ENCODE measurements at regions not wholly inside any gene's neighbourhood (a gene's known extent, or its start where the extent isn't known, plus 50 kb on each side); places are given as distances from the start of the nearest gene placed in this dataset.
"Not testable (repeated sequence)": the region's sequence is repeated elsewhere in the genome, so short reads cannot be mapped to it uniquely, and the experiment has no call there.

DNA sequence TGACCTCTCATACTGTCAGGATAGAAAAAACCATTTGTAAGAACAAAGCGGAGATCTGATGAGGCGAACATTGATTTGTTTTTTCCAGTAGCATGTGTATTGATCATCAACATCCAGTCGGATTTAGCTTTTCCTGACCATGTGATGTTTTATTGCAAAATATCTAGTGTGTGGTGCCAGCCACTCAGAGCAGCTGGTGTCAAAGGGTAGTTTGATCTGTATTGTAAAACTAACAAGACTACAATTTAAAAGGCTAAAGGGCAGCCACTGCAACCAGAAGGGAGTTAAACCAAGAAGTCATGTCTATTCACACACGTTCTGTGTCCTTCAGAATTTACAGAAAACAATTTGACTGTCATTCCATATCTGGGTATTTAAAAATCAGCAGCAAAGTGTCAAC is 719.0 kb upstream of the FRG1 start:
- no peaks in the 10 kb centered on the region for H4K20me1 ChIP-seq (ENCODE audit: control insufficient read depth, extremely low read depth, insufficient read depth, low read length)
- no peak overlapping the region for H3K4me3 ChIP-seq (replicated peaks in 1 of 4; ENCODE audit: control extremely low read depth in 1 of 4, insufficient read depth in 1 of 4, low read depth in 3 of 4, low read length in 4 of 4)
- no peak for DNase-seq (ENCODE audit: low read depth in 2 of 2)
- H3K27ac ChIP-seq (ENCODE audit: insufficient read depth, low read length), result no peak overlapping the region
- H3K9me3 ChIP-seq (ENCODE audit: control insufficient read depth, insufficient read depth, low read depth, low read length), result no peaks in the 10 kb centered on the region
- TF ChIP-seq EZH2 (IDR thresholded peaks at IDR 0.05; ENCODE audit: low read length, missing control alignments), result no peak
- TF ChIP-seq, protein P1, sequence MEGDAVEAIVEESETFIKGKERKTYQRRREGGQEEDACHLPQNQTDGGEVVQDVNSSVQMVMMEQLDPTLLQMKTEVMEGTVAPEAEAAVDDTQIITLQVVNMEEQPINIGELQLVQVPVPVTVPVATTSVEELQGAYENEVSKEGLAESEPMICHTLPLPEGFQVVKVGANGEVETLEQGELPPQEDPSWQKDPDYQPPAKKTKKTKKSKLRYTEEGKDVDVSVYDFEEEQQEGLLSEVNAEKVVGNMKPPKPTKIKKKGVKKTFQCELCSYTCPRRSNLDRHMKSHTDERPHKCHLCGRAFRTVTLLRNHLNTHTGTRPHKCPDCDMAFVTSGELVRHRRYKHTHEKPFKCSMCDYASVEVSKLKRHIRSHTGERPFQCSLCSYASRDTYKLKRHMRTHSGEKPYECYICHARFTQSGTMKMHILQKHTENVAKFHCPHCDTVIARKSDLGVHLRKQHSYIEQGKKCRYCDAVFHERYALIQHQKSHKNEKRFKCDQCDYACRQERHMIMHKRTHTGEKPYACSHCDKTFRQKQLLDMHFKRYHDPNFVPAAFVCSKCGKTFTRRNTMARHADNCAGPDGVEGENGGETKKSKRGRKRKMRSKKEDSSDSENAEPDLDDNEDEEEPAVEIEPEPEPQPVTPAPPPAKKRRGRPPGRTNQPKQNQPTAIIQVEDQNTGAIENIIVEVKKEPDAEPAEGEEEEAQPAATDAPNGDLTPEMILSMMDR (conservative IDR thresholded peaks at IDR 0.05 in 1 of 2, IDR thresholded peaks at IDR 0.05 in 1 of 2; ENCODE audit: low read depth in 1 of 2, low read length in 2 of 2), result no peak
- H2AFZ ChIP-seq (ENCODE audit: low read length), result no peak overlapping the region
- H3K36me3 ChIP-seq (ENCODE audit: control insufficient read depth, insufficient read depth, low read length), result no peaks in the 10 kb centered on the region
- H3K79me2 ChIP-seq (ENCODE audit: control insufficient read depth, insufficient read depth, low read length), result no peaks in the 10 kb centered on the region
- H3K27me3 ChIP-seq (ENCODE audit: control insufficient read depth, insufficient read depth, low read length), result no peaks in the 10 kb centered on the region
- no peak overlapping the region for H3K4me2 ChIP-seq (ENCODE audit: extremely low read depth, insufficient read depth, low read length)
- no peaks in the 10 kb centered on the region for H3K4me1 ChIP-seq (ENCODE audit: control insufficient read depth, extremely low read depth, insufficient read depth, low read length)
- H3K9ac ChIP-seq (ENCODE audit: insufficient read depth, low read length), result no peak overlapping the region

DNA sequence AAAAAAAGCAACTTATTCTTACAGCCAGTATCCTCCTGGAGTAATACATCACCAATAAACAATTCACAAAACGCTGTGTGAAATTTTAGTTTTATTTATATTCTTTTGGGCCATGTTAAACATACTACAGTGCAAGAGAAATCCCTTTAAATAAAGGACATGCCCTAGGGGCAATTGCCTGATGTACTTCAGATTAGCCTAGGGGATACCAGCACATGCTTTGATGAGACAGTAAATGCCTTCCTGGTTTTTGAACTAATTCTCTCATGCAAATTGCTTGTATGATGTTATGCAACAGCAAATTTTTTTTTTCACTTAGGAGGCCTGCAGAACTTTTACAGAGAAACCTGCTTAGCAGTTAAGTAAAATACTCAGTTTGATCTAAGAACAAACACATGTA is 711.9 kb upstream of the FRG1 start:
- Histone ChIP-seq H3K4me3 (replicated peaks in 1 of 4; ENCODE audit: control extremely low read depth in 1 of 4, insufficient read depth in 1 of 4, low read depth in 3 of 4, low read length in 4 of 4) (no peak overlapping the region), H4K20me1 (ENCODE audit: control insufficient read depth, extremely low read depth, insufficient read depth, low read length) (no peaks in the 10 kb centered on the region), H3K4me2 (ENCODE audit: extremely low read depth, insufficient read depth, low read length) (no peak overlapping the region), H2AFZ (ENCODE audit: low read length) (no peak overlapping the region), H3K27me3 (ENCODE audit: control insufficient read depth, insufficient read depth, low read length) (no peaks in the 10 kb centered on the region), H3K4me1 (ENCODE audit: control insufficient read depth, extremely low read depth, insufficient read depth, low read length) (no peaks in the 10 kb centered on the region), H3K36me3 (ENCODE audit: control insufficient read depth, insufficient read depth, low read length) (no peaks in the 10 kb centered on the region), H3K27ac (ENCODE audit: insufficient read depth, low read length) (no peak overlapping the region), H3K79me2 (ENCODE audit: control insufficient read depth, insufficient read depth, low read length) (no peaks in the 10 kb centered on the region), H3K9ac (ENCODE audit: insufficient read depth, low read length) (no peak overlapping the region), H3K9me3 (ENCODE audit: control insufficient read depth, insufficient read depth, low read depth, low read length) (no peaks in the 10 kb centered on the region)
- no peak for DNase-seq (ENCODE audit: low read depth in 2 of 2)
- TF ChIP-seq, protein P1 (conservative IDR thresholded peaks at IDR 0.05 in 1 of 2, IDR thresholded peaks at IDR 0.05 in 1 of 2; ENCODE audit: low read depth in 1 of 2, low read length in 2 of 2), result no peak
- no peak for TF ChIP-seq EZH2 (IDR thresholded peaks at IDR 0.05; ENCODE audit: low read length, missing control alignments)

DNA sequence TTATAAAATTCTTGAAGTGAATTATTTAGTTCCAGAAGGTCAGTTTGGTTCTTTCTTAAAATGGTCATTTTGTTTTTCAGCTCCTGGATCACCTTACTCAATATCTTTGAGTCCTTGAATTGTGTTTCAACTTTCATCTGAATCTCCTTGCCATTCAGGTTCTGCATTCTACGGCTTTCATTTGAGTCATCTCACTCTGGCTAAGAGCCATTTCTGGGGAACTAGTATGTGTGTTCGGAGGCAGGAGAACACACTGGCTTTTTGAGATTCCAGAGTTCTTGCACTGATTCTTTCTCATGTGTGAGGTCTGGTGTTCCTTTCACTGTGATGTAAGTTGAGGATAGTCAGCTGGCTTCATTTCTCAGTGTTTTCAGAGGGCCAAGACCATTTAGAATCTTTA is 708.4 kb upstream of the FRG1 start:
- Histone ChIP-seq H2AFZ (ENCODE audit: low read length) (no peak overlapping the region), H3K4me2 (ENCODE audit: extremely low read depth, insufficient read depth, low read length) (no peak overlapping the region), H3K27ac (ENCODE audit: insufficient read depth, low read length) (no peak overlapping the region), H3K27me3 (ENCODE audit: control insufficient read depth, insufficient read depth, low read length) (no peaks in the 10 kb centered on the region), H3K79me2 (ENCODE audit: control insufficient read depth, insufficient read depth, low read length) (no peaks in the 10 kb centered on the region), H3K4me3 (replicated peaks in 1 of 4; ENCODE audit: control extremely low read depth in 1 of 4, insufficient read depth in 1 of 4, low read depth in 3 of 4, low read length in 4 of 4) (no peak overlapping the region), H4K20me1 (ENCODE audit: control insufficient read depth, extremely low read depth, insufficient read depth, low read length) (no peaks in the 10 kb centered on the region), H3K36me3 (ENCODE audit: control insufficient read depth, insufficient read depth, low read length) (no peaks in the 10 kb centered on the region), H3K9ac (ENCODE audit: insufficient read depth, low read length) (no peak overlapping the region), H3K9me3 (ENCODE audit: control insufficient read depth, insufficient read depth, low read depth, low read length) (no peaks in the 10 kb centered on the region), H3K4me1 (ENCODE audit: control insufficient read depth, extremely low read depth, insufficient read depth, low read length) (no peaks in the 10 kb centered on the region)
- TF ChIP-seq, protein P1 (conservative IDR thresholded peaks at IDR 0.05 in 1 of 2, IDR thresholded peaks at IDR 0.05 in 1 of 2; ENCODE audit: low read depth in 1 of 2, low read length in 2 of 2), result no peak
- no peak for TF ChIP-seq EZH2 (IDR thresholded peaks at IDR 0.05; ENCODE audit: low read length, missing control alignments)
- no peak for DNase-seq (ENCODE audit: low read depth in 2 of 2)

DNA sequence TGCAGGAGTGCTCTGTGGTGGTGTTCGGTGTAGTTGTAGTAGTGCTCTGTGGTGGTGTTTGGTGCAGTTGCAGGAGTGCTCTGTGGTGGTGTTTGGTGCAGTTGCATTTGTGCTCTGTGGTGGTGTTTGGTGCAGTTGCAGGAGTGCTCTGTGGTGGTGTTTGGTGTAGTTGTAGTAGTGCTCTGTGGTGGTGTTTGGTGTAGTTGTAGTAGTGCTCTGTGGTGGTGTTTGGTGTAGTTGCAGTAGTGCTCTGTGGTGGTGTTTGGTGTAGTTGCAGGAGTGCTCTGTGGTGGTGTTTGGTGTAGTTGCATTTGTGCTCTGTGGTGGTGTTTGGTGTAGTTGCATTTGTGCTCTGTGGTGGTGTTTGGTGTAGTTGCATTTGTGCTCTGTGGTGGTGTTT is 706.9 kb upstream of the FRG1 start:
- DNase-seq (ENCODE audit: low read depth in 2 of 2); H3K36me3 ChIP-seq (ENCODE audit: control insufficient read depth, insufficient read depth, low read length); H3K79me2 ChIP-seq (ENCODE audit: control insufficient read depth, insufficient read depth, low read length); H3K27ac ChIP-seq (ENCODE audit: insufficient read depth, low read length); H3K9me3 ChIP-seq (ENCODE audit: control insufficient read depth, insufficient read depth, low read depth, low read length); H3K9ac ChIP-seq (ENCODE audit: insufficient read depth, low read length); H4K20me1 ChIP-seq (ENCODE audit: control insufficient read depth, extremely low read depth, insufficient read depth, low read length); H3K4me1 ChIP-seq (ENCODE audit: control insufficient read depth, extremely low read depth, insufficient read depth, low read length); H3K27me3 ChIP-seq (ENCODE audit: control insufficient read depth, insufficient read depth, low read length); H3K4me2 ChIP-seq (ENCODE audit: extremely low read depth, insufficient read depth, low read length); H2AFZ ChIP-seq (ENCODE audit: low read length); H3K4me3 ChIP-seq (replicated peaks in 1 of 4; ENCODE audit: control extremely low read depth in 1 of 4, insufficient read depth in 1 of 4, low read depth in 3 of 4, low read length in 4 of 4): not testable (repeated sequence)

DNA sequence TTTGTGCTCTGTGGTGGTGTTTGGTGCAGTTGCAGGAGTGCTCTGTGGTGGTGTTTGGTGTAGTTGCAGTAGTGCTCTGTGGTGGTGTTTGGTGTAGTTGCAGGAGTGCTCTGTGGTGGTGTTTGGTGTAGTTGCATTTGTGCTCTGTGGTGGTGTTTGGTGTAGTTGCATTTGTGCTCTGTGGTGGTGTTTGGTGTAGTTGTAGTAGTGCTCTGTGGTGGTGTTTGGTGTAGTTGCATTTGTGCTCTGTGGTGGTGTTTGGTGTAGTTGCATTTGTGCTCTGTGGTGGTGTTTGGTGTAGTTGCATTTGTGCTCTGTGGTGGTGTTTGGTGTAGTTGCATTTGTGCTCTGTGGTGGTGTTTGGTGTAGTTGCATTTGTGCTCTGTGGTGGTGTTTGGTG is 705.7 kb upstream of the FRG1 start:
- not testable (repeated sequence) for H3K27ac ChIP-seq (ENCODE audit: insufficient read depth, low read length); H3K79me2 ChIP-seq (ENCODE audit: control insufficient read depth, insufficient read depth, low read length); DNase-seq (ENCODE audit: low read depth in 2 of 2); H3K36me3 ChIP-seq (ENCODE audit: control insufficient read depth, insufficient read depth, low read length); H3K4me3 ChIP-seq (replicated peaks in 1 of 4; ENCODE audit: control extremely low read depth in 1 of 4, insufficient read depth in 1 of 4, low read depth in 3 of 4, low read length in 4 of 4); H3K9me3 ChIP-seq (ENCODE audit: control insufficient read depth, insufficient read depth, low read depth, low read length); H3K9ac ChIP-seq (ENCODE audit: insufficient read depth, low read length); H3K4me2 ChIP-seq (ENCODE audit: extremely low read depth, insufficient read depth, low read length); H4K20me1 ChIP-seq (ENCODE audit: control insufficient read depth, extremely low read depth, insufficient read depth, low read length); H2AFZ ChIP-seq (ENCODE audit: low read length); H3K4me1 ChIP-seq (ENCODE audit: control insufficient read depth, extremely low read depth, insufficient read depth, low read length); H3K27me3 ChIP-seq (ENCODE audit: control insufficient read depth, insufficient read depth, low read length)

All from fibroblast of lung (primary cell).